Forelimb muscle (tissue), 1 donor: ENCODE measurements at regions not wholly inside any gene's neighbourhood (a gene's known extent, or its start where the extent isn't known, plus 50 kb on each side); places are given as distances from the start of the nearest gene placed in this dataset.

Experiments used
- DNase-seq: peaks from one replicate; pipeline ENCODE4 v3.0.0-alpha.2; 2013; ENCODE audit warnings: low read depth

DNA sequence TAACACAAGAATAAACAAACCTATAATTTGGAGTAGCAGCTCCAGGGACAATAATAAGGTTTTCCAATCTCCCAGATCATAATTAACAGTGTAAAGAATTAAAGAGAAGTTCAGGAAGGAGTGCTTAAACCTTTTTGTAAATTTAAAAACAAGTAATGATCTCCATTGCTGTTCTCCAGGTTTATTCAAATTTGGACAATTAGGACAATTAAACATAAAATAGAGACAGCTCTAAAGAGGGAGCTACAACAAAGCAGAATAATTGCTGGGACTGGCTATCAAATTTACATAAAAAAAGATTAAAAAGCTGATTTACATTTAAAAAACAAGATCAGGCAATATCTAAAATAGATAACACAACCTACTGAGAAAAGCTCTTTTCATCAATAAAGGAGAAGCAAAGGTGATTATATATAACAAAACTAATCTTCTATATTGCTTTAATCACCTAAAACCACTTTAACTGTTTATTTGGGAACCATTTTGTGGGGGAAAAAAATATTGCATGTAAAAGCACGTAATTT lies 80.1 kb upstream of the CREB1 start:
- DNase-seq = no peak

DNA sequence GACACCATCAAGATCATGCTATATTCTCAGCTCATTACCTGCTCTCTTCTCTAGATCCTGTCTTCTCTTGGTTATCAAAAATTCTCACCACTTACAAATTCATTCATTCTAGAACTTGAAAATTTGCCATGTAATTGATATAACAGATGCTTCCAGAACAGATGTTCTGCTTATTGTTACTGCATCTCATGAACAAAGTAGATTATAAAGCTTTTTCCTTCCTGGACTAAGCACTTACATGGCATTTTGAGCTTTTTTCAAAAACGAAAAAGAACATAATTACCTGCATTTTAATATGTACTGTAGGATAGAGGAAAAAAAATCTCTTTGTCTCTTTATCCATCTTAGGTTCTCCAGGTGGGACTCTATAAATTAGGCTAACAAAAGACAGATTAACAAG lies 79.6 kb upstream of the CREB1 start:
- DNase-seq = no peak

DNA sequence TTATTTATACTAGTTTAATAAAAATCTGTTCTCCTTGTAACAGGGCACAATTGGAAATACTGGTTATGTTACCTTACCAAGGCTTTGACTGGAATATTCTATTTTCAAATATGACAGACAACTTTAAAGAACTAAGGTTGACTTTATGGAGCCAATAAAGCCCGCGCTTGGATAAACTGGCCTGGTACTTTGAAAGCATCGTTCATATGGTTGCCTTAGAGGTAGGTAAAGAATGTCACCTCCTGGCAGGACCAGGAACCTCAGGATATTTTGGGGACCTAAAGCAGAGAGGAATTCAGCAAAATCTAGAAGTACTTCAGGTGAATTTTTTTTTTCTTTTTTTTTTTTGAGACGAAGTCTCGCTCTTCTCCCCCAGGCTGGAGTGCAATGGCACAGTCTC lies 71.2 kb upstream of the CREB1 start:
- no peak for DNase-seq

DNA sequence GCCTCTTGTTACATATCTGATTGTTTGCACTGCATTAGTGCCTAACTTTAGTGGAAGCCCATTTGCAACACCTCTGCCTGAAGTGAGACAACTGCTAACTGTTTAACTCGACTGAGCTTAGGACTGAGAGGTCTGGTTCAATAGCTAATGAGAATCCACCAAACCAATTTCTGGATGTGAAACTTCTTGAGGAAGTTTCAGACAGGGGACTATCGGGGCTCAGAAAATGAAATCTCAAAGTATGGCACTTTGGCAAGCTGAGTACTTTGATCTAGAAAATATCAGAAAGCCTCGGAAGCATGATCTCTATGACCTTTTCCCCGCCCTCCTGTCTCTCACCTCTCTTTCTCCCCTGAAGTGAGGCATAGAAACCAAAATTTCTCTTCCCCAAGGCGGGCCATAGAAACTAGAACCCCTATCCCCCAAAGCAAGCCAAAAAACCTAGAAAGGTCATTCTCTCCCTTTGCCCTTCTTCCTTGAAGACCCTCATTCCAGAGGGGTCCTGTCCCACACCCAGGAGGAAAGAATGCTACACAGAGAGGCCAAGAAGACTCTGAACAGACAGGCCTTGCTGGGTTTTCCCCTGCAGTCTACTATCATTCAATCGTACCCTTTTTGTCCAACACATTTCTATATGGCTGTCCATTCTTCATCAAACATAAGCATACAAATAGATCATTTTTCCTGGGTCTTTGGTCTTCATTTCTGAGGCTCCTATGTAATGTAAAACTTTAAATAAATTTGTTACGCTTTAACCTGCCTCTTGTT lies 69.6 kb upstream of the CREB1 start:
- DNase-seq = no peak

DNA sequence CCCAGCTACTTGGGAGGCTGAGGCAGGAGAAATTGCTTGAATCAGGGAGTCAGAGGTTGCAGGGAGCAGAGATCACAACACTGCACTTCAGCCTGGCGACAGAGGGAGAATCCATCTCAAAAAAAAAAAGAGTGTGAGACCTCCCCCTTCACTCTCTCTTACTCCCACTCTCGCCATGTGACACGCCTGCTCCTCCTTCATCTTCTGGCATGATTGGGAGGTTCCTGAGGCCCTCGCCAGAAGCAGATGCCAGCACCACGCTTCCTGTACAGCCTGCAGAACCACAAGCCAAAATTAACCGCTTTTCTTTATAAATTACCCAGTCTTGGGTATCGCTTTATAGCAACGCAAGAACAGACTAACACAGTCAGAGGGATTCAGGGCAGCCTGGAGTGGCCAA lies 66.3 kb upstream of the CREB1 start:
- DNase-seq = no peak

DNA sequence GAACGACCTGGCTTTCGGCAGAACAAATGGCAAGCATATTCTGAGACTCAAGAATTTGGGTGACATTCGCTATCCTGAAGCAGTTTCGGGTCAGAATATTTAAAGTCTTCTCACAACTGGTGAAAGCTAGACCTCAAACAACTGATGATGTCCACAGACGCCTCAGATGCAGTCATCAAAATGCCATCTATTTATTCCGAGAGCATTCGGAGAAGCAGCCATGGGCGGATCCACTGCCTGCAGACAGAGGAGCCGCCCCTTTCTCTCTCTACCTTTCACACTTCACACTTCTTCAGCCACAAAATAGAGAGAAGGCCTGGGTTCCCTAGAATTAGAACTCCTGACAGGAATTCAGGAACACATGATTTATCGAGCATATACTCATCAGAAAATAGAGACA lies 65.8 kb upstream of the CREB1 start:
- DNase-seq = no peak

DNA sequence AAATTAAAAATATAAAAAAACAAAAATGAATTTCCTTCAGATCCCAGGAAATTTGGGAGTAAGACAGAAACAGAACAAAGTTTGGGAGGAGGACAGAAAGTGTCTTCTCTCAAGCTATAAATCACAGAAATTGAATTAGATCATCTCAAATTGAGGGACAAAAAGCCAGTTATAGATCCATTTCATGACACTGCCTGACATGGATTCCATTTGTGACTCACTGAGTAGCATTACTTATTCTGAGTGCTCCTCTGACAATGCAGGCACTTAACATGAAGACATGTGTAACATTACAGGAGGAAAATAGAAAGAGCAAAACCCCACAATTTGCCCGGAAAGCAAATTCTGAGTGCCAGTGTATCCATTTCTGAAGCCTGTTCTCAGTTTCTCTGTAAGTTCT lies 63.9 kb upstream of the CREB1 start:
- DNase-seq = no peak

DNA sequence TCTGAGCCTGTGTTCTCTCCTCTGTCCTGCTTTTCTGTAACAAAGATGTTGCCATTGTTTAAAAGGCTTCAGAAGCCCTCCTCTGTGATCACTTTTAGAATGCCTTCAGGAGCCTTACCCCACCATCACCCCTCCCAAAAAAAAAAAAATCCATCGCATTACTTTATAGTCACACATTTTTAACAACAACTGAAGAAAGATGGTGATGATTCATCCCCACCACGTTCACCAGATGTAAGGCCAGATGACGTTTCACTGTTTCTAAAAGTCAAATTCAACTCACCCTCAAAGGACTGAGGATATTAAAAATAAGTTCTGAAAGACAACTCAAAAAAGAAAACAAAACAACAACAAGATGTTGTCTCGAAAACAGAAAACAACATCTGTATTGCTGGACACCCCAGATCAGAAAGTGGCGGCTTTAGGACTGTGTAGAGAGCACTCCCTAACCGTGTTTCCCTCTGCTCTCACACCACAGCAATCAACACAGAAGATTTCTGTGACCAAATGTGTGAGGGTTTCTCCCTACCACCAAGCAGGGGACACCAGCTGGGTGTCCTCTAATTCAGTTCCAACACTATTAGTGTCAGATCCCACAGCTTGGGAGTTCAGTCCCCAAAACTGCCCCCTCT lies 61.9 kb upstream of the CREB1 start:
- DNase-seq = no peak

DNA sequence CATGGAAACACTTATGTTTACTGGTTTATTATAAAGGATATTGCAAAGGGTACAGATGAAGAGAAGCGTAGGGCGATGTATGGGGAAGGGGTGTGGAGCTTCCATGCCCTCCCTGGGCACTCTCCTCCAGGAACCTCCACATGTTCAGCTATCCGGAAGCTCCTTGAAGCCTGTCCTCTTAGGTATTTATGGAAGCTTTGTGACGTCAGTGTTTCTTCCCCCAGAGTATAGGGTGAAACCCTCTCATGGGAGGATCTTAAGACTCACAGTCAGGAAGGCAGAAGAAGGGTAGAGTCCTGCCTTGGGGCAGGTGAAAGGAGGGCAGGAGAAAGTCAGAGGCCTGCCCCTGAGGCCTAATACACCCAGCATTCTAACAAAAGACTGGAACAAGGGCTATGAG lies 61.3 kb upstream of the CREB1 start:
- DNase-seq = no peak

DNA sequence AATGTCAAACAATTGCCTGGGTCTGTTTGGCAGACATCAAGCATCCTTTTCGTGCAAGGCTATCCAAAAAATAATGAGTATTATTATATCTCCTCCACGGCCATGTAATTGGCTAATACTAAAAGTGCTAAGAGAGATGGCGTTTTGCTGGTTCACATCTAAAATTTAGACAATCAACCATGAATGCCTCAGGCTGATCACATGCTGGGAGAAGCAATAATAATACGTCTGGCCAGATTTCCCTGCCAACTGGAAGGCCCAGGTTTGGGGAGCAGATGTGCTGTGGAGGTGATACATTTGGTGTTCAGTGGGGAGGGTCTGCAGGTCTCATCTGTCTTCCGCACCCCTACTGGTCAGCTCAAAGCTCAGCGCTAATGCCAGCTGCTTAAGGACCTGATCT lies 60.3 kb upstream of the CREB1 start:
- no peak for DNase-seq

DNA sequence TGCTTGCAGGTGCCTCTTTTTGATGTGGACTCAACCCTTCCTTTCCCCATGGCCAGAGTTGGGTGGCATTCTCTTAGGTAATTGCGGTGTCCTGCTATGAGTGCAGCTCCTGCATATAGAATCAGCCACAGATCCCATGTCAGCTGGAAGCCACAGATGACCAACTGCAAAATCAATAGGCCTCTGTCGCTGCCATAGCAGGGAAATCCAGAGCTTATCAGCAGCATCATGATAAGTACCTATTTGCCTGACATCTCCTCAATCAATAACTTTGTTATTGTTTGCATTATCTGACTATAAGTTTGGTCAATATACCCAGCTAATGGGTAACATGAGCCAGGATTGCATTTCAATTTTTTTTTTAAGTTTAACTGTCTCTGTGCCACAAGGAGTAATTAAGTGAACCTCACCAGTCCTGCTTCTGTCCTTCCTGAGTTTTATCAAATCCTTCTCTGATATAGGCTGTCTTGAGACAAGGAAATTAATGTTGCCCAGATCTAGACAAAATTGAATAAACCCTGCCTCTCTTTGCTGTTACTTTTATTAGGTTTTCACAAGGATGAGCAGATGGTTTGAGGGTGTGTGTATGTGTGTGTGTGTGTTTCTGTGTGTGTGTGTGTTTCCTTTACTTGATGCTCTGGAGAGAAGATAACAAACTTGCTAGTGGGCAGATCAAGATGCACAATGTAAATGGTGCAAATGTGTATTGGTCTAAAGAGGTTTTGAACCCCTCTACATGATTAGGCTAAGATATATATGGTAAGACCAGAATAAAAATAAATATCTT lies 59.6 kb upstream of the CREB1 start:
- no peak for DNase-seq

DNA sequence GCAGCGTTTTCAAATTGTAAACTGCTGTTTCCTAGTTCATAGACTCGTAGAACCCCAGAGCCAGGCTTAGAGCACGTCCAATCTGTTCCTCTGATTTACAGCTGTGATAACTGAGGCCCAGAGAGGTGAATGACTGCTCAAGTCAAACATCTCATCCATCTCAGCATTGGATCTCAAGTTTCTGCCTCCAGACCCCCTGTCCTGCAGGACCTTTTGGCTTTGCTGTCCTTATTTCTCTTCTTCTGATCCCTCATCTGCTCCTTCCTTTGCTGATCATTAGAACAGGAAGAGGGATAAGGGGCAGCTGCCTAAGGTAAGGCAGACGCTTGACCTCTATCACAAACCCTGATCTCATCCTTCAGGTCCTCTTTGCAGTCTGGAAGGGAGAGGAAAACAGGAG lies 58.5 kb upstream of the CREB1 start:
- no peak for DNase-seq

DNA sequence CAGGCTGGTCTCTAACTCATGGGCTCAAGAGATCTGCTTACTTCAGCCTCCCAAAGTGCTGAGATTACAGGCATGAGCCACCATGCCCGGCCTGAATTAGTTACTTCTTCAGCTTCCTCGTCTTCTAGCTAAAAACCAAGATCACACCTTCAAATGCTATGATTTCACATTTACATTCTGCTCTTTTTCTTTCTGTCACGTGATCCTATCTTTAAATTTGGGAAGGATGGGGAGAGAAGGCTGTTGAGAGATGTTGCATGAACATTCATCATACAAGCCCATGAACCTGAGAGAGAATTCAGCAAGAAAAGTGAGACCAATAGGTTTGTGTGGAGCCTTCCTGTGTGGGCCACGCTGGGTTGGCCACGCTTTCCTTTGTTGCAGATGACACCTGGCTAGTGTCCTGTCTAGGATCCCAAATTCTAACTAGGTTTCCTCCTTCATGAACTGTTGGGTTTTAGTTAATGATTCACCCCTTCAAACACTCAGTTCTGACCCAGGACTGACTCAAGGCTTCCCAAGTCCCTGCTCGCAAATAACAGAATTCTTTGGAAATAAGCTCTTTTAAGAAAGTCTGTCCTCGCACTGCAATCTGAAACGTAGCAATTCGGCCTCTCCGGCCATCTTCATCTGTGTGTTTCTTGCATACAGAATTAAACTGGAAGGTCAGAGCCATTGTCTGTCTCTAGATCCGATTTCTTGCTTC lies 57.3 kb upstream of the CREB1 start:
- no peak for DNase-seq

DNA sequence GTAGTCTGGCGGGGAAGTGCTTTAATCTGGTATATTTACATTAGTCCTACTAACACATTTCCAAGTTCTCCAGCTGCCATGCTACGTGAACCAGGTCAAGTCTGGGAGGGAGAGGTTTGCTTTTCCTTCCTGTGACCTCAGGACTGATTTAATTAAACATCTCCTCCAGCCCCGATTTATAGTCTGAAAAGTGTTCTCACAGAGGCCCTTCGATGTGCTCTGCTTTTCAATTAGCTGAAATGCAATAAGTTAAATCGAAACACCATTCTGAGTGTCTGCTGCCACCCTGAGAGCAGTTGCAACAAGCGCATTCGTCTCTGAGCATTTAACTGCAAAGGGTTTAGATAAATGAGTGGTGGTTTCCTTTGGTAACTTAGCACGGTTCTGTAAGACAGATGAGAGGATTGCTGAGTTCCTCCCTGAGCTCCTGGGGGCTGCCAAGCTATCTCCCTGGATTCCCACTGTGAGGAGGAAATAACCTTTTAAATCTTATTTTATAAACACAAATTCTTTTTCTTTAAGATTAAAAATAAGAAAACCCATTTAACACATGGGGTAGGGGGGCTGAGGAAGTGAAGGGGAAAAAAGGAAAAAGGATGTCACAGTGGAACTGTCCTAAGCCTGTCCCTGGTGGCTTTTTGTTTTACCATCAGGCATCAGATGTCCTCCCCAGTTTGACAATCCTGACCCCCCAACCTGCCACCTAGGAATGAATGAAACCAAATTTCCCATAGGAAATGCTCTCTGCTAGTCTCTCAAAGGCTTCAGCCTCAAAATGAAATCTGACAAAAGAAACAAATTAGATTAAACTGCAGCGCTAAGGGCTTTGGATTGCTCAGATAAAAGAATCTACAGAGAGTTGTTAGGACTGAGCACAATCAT lies 56.5 kb upstream of the CREB1 start:
- DNase-seq = peak; percentile 35

DNA sequence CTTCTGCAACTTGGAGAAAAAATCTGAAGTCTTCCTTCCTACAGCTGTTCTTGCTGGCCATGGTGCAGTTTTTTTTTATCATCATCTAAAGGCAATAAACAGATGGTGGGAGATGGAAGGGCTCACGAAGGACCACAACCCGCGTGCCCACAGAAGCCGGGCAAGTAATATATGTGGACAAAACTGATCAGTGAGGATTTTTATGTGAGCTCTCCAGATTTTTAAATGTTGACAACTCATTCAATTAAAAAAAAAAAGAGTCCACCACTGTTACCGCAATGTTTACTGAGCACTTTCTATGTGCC lies 55.9 kb upstream of the CREB1 start:
- no peak for DNase-seq

DNA sequence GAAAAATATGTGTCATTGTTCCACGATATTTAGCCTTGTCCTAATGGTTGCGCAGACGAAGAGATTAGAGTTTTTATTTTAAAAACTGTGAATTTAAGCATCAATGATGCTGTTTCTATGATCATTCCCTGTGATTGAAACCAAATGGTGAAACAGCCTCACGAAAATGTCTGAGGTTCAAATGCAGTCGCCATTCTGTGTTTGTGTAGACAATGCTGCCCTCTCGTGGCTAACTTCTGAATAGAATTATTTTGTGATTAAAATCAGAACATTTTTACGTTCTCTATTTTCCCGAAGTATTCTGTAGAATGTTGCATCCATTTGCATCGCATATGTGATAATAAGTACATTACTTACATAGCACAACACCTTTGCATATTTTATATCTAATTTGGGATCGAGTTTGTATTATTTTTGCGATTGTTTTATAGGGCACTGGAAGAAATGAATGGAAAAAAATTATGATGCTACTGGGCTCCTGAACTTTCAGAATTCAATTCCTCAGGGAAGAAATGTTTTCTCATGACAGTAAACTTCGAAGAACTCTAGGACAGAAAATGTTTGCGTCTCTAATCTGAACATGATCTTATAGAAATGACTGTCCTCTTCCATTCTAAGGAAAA lies 54.8 kb upstream of the CREB1 start:
- DNase-seq = peak; percentile 48

DNA sequence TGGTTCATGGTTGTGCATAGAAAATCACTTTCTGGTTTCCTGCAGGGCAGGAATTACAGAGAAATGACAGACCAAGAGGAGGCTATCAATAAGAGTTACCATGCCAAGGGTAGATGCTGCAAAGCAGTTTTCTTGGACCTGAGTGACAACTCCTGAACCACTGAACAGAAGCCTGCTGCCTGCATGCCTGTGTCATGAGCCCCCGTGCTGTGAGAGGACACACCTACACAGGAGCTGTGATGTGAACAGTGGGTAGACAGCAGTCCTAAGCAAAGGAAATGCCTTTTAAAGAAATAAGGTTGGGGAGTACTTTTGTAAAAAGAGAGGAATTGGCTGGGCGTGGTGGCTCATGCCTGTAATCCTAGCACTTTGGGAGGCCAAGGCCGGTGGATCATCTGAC lies 54.2 kb upstream of the CREB1 start:
- DNase-seq = no peak

DNA sequence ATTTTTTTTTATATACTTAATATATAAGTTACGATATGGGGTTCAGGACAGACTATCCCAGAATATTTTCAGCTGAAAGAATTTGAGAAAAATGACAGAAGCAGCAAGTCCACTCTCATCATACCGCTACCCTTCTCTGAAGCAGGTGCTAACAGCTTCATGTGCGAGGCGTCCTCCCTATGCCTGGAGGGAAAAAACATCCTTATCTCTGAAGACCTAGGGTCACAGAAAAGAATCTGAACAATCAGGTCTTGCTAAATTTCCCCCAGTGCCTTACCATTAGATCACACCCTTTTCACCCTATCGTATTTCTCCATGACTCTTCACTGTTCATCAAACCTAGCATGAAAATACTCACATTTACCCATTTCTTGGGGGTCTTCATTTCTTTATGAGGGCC lies 51.9 kb upstream of the CREB1 start:
- no peak for DNase-seq

DNA sequence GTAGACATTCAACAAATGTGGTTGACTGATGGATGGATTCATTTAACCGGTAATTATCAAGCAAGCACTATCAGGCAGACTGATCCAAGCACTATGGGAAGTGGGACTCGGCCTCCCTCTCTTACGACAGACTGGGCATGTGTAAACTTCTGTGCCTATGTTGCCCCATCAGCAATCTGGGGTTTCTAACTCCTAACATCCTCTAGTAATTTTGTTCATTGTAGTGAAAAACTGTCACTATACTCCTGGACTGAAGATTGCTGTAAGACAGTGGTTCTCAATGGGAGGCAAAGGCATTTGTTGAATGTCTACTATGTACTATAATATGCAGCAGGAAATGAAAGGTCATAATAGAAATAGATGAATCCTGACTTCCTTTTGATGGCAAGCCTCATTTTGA lies 51.2 kb upstream of the CREB1 start:
- no peak for DNase-seq

DNA sequence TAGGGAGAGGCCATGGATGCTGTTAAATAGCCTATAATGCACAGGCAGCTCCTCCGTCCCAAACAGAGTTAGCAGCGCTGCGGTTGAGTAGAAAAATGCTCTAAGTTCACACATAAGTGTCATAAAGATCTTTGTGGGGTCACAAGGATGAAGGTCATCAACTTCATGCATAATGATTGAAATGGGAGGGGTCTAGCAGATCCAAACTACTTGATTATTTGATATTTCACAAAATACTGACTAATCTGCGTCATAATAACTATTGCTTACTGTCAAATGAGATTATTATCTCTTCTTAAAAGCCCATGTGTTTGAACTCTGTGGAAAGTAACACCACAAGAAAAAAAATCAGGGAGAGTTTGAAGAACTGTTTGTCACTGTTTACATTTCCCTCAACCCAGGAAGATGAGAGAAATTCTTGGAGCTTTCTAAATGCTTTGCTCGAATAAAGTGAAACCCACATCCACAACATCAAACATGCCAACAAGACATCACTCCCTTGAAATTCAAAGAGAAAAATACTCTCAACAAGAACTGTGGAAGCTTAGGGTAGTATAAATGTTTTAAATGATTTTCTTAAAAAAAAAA lies 50.5 kb upstream of the CREB1 start:
- DNase-seq = no peak
